Mesenteric fat pad (tissue), 1 donor: ENCODE measurements at regions not wholly inside any gene's neighbourhood (a gene's known extent, or its start where the extent isn't known, plus 50 kb on each side); places are given as distances from the start of the nearest gene placed in this dataset.

ENCODE experiments used
- DNase-seq: peaks from one replicate; pipeline ENCODE4 v3.0.0-alpha.2; 2020; ENCODE audit warnings: low spot score
- donor health status: DM: yes; HTN: yes; CAD: no.

GRCh38 chr10:10811562-10811961 lies 206.1 kb upstream of the CELF2 start:
- DNase-seq, result no peak

GRCh38 chr10:10813656-10814055 lies 204.0 kb upstream of the CELF2 start:
- no peak for DNase-seq

DNA sequence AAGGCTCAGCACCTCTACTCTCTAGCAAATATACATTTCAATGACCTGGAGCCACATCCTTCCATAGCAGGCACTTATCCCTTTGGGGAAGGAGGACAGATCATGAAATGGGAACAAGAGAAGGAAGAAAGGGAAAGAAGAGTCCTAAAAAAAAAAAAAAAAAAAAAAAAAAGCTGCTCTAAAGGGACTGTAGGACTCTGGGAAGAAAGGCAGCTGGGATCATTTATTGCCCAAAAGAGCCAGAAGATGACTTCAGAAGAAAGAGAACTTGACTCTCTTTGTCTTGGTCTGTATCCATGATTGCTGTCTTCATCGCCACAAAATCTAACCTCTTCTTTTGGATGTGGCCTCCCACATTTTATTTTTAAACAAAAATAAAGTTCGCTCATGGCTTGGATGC lies 203.6 kb upstream of the CELF2 start:
- DNase-seq, result no peak

- DNase-seq, result no peak
Measured at GRCh38 chr10:10816447-10816846, 201.2 kb upstream of the CELF2 start.

DNA sequence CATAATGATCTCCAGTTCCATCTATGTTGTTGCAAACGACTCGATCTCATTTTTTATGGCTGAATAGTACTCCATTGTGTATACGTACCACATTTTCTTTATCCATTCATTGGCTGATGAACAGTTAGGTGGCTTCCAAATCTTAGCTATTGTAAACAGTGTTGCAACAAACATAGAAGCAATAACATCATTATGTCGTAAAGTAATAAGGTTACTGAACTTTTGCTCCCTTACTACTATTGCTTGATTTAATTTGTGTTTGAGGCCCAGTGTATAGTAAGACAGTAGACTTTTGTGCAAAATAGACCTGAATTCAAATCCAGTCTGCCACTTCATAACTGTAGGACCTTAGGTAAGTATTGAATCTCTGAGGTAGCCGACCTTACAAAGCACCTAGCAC lies 200.1 kb upstream of the CELF2 start:
- no peak for DNase-seq

DNA sequence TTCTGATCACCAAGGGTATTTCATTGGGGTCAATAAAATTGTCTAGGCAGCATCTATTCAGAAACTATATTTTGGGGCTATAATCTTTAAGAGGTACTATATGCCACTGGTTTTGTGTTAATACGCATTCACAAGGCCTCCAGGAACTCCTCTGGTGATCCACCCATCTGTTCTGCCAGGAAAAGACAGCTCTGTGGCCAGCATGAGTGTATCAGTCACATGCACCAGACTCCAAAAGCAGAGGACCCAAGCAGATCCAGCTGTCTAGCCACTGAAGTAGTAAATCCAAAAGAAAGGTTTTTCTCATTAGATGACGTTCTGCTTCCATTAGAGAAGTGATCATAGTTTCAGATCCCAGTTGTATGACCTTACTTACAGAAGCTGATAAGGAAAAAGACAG lies 199.6 kb upstream of the CELF2 start:
- DNase-seq, result no peak

- DNase-seq, result no peak
Measured at GRCh38 chr10:10819206-10819856, 198.3 kb upstream of the CELF2 start.

DNA sequence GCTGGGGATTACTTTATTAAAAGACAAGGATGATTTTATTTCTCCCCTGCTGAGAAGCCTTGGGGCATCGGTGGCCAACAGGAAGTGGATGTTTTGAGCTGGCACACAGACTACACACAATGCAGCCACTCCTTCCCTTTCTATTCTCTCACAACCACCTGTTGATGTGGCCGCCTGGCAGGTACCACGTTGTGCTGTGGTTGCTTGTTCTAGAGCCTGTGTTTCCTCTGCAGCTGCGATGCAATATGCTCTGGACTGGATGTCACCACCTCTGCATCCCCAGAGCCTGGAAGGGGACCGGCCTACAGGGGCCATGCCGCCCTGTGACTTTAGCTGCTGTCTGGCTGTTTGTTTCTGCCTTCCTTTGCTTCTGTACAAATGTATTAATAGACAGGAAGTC lies 195.7 kb upstream of the CELF2 start:
- DNase-seq, result no peak

DNA sequence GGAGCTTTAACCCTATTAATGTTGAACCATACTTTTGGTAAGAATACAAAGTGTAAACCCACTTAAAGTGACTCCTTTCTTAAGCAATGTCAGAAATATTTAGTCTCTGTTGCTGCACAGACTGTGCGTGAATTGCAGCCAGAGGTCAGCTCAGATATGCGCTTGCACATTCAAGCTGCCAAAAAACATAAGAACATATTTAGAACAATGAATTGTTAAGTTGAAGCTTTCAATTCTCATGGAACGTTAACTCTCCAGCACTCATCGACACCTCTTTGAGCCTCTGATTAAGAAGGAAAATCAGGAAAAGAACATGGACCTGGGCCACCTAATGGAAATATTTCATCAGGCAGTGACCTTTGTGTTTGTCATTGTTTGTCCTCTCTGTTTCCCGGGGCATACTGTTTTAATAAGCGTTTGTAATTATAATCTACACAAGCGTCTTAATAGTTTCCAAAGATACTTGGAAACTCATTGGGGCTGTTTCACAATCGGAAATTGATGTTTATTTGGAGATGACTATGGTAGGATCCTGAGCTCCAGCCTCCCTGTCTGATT lies 193.0 kb upstream of the CELF2 start:
- DNase-seq, result no peak

DNA sequence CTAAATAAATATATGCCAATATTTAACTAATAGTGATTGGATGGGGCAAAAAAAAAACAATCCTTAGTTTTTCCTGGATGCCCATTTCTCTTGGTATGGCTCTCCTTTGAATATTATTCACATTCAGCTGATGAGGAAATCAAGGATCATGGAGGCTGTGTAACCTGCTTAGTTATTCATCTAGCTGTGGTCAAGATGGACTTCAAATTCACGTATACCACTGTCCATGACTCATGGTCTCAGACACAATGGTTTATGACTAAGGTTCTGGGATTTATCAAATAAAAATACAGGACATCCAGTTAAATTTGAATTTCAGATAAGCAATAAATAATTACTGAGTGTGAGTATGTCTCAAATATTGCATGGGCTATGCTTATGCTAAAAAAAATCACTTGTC lies 191.5 kb upstream of the CELF2 start:
- no peak for DNase-seq

GRCh38 chr10:10828623-10829022 lies 189.0 kb upstream of the CELF2 start:
- no peak for DNase-seq

DNA sequence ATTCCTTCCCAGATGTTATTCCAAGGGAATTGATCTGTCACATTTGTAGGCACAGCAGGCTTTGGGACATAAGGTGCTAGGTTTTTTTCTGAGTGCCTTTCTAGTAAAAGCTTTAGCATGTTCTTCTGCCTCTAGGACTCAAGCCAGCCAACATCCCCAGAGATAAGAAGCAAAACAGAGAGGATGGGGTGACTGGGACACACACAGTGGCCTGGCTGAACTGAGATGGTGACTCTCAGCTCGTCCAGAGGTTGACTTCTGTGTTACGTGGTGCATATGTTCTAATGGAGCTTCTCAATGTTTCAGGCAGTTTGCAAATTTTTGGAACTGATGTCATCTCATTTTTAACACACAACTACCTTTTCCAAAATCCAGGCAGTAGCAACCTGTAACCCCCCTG lies 188.1 kb upstream of the CELF2 start:
- DNase-seq, result no peak

- no peak for DNase-seq
Measured at GRCh38 chr10:10830293-10830986, 187.2 kb upstream of the CELF2 start.

DNA sequence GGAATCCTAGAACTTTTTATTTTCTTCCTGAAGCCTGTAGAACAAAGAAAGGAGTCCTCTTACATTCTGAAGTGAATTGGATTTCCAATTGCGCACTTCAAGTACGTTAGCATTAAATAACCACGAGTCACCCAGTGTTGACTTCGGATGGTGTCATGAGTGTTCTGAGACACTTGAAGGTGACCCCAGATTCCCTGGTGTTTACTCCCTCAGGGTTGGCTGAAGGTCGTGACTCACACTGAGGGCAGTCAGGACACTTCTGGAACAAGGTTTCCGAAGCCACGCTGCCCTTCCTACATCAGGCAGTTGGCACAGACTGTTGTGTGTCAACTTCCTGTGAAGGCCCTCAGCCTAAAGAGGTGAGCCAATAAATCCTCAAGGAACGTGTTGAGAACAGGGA lies 186.6 kb upstream of the CELF2 start:
- no peak for DNase-seq

- no peak for DNase-seq
Measured at GRCh38 chr10:10833955-10834354, 183.7 kb upstream of the CELF2 start.

- no peak for DNase-seq
Measured at GRCh38 chr10:10844251-10844650, 173.4 kb upstream of the CELF2 start.

DNA sequence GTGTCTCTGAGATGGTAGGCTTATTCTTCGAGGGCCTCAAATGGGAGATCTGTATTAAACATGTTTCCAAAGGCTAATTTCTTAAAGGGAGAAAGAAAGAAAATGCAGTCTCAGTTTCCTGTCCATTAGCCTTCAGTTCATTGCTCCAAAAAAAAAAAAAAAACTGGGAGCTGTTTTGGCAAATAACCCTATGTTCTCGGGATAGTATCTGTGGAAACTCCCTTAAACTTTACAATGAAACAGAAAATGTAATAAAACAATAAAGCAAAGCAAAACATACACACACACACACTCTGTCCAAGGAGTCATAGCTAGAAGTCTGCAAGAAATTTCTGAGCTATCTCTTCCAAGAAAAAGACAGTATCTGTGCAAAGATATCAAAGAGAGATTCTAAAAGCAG lies 172.5 kb upstream of the CELF2 start:
- DNase-seq, result no peak

DNA sequence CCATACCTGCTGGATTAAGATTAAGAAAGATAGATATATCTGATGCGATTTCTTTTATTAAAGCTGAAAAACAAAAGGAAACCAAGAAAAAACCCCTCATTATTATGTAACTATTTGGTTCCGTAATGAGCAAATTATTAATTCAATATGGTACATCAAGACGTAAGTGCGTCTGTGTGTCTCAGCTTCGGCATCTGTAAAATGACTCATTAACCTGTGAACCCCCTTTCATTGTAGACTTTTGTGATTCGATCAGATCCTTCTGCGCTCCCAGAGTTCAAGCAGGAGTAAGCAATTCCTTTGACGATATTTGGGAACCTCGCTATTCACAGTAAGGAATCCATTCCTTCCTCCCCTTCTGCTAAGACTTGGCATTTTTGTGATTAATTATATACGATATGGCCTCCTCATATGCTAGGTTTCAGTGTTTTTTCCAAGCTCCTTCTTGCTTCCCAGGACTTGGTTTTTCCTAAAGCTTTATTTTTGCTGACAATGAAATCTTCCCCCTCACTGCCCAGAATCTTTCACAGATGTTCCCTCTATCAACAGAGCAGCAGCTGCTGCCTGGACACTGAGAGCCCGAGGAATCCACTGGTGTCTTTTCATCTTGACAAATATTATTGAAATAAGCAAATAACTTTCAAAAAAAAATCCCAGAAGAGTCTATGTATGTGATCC lies 171.7 kb upstream of the CELF2 start:
- DNase-seq, result no peak

DNA sequence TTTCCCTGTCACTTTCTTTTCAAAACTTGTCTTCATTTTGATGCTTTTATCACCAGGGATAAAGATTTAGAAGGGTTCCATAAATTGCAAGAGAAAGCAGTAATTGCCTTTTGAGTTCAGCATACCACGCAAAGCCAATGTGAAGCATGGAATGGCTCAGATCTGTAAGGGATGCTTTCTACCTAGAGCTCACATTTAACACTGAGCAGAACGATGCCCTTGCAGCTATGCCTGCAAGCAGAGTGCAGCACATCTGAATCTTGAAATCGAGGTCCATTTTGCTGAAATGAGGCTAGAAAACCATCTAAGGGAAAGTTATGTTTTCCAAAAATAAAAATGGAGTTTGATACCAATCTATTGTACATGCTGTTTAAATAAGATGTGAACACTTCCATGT lies 171.2 kb upstream of the CELF2 start:
- DNase-seq, result no peak

GRCh38 chr10:10847387-10847786 lies 170.3 kb upstream of the CELF2 start:
- DNase-seq, result no peak

GRCh38 chr10:10848488-10849111 lies 169.1 kb upstream of the CELF2 start:
- no peak for DNase-seq

- DNase-seq, result no peak
Measured at GRCh38 chr10:10849306-10849705, 168.4 kb upstream of the CELF2 start.
